ENCODE measurements at regions not wholly inside any gene's neighbourhood (a gene's known extent, or its start where the extent isn't known, plus 50 kb on each side); places are given as distances from the start of the nearest gene placed in this dataset.

DNA sequence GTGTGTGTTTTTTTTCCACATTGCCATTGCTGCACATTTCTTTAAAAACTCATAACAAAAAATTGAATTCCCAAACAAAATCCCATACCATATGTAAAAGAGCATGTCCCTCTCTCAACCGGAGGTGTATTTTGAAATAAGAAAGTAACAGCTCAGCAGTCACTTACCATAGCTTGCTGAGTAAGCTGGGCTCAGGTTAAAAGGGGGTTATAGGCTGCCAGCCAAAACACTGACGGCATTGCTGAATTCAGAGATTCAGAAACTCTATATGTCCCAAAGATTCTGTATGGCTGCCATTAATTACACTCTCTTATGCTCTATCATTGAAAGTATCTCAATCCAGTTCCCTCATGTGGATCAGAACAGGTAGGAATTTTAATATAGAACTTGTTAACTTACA, 276.0 kb downstream of the FOXG1 start:
- DNase-seq = no peak

DNA sequence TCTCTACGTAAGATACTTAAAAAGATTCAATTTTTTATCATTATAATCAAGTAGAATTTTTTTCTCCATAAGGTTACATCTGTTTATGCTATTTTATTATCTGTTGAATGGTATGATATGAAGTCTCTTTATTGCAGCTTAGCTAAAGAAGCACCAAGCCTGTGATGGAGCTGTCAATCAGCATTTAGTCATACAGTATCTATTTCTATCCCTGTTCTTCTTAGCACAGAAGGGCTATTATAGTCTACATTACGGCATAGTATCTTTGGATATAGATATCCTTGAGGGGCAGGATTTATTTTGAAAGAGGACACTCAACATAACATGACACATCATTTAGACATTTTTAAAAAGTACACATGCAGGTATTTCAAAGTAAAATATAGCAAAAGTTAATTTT, 277.1 kb downstream of the FOXG1 start:
- DNase-seq = no peak

DNA sequence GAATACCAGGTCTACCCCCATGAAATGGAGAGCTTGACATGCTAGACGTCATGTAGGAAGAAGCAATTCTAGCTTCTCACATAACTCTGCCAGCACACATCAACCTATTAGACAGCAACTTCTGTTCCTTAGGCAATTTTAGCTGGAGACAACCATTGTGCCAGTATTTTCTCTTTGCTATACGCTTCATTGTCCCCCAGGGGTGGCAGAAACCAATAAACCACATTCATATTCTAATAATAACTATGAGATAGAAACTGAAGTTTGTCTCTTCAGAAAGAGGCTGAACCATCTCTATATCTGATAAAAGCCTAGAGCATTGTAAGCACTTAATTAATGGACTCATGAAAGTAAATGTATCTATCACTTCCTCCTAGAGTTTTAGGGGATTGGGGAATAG, 278.6 kb downstream of the FOXG1 start:
- DNase-seq = no peak

DNA sequence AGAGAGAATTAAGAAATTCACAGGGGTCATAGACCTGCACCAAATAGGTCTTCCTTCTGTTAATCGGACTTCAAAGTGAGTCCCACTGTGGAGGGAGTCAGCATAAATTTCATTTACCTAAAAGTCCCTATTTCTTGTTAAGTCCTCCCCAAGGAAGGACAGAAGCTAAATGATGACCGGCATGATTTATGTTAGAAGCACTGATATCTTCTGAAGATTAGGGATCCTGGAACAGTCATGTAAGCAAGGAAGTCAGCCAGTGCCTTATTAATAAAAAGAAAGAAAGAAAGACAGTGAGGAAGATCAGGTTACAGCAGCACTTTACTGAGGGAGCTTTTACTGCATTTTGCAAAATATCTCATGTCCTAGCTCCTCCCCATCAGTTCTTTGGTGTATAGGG, 287.5 kb downstream of the FOXG1 start:
- DNase-seq = no peak

DNA sequence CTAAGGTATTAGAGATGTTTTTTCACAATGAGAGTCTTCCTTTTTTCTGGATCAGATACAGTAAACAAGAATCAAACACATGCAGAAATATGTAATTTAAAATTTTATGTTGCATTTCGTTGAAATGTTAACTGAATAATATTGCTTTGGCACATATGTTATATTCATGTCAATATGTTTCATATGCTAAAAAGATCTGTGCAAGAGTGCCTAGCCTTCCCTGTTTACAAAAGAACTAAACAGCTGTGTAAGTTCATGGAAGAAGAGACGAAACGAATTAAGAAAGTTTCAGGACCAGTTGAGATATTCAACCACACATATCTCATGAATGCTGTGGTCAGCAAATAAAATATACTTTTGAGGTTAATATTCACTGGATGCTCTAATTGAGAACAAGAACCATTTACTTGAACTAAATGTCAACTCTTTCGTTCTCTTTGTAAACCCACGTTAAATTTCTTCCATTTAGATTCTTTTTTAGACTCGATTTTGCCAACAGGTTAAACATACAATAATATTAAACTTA, 289.5 kb downstream of the FOXG1 start:
- no peak for DNase-seq

DNA sequence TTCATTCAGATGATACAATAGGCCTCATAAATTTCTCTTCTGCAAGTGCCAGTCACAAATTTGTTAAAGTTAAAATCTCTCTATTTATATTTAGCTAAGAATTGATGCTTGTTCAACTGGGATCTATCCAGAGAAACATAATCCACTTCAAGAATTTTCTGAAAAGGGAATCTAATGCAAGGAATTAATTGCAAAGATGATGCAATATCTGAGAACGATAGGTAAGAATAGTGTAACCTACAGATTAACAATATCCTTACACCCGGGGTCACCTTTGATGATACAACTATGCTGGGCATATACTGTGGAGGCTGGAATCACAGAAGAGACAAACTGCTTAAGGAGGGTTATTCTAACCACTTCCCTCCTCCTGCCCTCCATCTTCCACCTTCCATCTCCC, 295.1 kb downstream of the FOXG1 start:
- DNase-seq = no peak

DNA sequence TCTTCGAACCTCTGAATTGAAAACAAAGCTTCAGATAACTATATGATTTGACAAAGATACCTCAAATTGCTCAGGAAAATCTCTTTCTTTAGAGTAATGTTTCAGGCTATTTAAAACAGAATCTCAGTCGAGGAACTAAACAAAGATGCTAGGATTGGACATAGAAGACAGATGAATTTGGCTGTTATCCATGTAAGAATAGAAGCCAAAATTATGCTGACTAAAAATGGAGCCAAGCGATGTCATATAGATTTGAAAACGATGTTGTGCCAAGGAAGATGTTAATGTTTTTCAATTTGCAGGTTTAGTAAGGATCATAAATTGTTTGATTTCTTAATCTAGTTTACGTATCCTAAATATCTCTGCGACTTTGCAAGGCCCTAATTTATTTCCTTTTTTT, 295.9 kb downstream of the FOXG1 start:
- no peak for DNase-seq

DNA sequence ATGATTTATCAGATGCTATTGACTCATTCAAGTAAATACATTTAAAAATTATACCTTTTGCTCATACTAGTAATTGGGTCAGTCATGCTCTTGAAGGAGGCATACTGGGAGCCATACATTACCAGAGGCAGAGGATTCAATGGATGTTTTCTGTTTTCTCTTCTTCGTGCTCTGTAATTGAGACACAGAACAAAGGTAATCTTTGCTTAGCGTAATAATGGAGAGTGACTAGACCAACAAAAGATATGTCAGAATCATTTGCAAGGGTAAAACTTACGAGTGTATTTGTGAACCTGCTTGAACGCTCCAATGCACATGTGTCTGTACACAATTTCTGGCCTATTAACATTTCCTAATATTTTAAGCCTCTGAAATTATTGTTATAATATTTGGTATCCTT, 296.4 kb downstream of the FOXG1 start:
- DNase-seq = no peak

DNA sequence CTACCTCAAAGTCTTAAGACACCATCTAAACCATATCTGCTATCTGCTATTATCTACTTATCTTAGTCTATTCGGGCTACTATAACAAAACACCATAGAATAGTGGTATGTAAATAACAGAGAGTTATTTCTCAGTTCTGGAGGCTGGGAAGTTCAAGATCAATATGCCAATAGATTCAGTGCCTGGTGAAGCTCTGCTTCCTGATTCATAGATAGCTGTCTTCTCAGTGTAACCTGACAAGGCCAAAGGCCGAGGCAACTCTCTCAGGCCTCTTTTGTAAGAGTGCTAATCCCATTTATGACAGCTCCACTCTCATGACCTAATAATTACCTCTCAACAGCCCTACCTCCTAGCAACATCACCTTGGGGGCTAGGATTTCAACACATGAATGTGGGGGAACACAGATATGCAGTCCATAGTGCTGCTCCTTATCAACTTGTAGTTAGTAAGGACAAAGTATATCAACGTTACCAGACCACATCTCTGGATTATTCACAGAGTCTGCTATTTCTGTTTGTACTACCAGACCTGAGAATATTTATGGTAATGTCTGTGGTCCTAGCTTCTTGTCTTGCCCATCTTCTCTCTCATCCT, 297.8 kb downstream of the FOXG1 start:
- no peak for DNase-seq

DNA sequence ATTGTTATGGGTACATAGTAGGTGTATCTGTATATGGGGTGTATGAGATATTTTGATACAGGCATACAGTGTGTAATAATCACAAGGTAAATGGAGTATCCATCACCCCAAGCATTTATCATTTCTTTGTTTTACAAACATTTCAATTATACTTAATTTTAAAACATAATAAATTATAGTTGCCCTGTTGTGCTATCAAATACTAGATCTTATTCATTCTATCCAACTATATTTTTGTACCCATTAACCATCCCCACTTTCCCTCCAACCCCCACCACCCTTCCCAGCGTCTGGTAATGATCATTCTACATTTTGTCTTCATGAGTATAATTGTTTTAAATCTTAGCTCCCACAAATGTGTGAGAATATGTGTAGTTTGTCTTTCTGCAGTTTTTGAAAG, 302.6 kb downstream of the FOXG1 start:
- no peak for DNase-seq

DNA sequence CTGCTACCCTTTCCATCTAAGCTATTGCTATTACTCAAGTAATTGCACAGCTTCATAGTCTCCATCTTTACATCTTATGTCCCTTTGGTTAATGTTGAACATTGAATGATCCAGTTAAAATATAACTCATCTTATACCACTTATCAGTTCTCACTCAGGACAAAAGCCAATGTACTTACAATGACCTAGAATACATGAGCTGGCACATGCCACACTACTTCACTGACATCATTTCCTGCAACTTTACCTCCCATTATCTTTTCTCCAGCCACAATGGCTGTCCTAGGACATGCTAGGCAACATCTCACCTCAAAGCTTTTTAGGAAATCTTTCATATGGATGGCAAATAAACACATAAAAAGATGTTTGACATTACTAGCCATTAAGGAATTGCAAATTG, 309.2 kb downstream of the FOXG1 start:
- no peak for DNase-seq

DNA sequence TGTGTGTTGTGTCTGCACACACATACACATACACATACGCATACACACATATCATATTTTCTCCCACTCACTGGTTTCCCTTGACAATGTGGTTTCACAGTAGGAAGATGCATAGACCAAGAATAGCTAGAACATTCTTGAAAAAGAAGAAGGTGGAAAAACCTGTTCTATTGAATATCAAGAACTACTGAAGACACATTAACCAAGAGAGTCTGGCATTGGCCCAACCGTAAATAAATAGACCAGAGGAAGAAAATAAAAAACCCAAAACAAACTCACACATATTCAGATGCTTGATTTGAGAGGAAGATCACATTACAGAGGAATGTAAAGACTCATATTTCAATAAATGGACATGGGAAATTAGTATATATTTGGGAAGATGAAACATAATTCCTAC, 311.3 kb downstream of the FOXG1 start:
- DNase-seq = no peak

DNA sequence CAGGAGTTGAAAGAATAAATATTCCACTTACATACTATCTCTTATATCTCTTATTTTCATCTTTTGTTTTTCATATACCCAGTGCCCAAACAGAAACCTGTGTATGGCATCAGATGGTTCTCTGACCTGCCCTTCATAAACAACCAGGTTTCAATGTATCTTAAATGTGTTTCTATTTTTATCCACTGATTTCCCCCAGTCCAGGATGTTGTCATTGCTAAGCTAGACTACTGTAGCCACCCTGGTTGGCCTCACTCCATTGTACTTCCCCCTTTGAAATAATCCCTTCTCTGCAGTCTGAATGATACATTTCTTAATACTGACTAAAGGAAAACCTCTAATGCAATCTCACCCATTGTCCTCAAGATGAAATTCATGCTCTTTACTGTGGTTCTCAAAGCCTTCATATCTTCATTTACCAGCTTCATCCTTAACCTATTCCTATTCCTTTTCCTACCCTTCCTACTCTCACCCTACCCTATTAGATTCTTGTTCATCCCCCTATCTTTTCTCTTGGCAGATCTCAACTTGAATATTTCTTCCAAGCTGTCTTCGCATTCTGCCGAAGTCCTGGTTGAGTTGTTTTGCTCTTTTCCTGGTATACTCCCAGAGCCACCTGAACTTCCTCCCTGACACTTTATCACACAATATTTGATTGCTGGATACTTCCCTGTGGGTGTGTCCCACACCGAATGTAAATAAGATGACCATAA, 312.4 kb downstream of the FOXG1 start:
- no peak for DNase-seq

DNA sequence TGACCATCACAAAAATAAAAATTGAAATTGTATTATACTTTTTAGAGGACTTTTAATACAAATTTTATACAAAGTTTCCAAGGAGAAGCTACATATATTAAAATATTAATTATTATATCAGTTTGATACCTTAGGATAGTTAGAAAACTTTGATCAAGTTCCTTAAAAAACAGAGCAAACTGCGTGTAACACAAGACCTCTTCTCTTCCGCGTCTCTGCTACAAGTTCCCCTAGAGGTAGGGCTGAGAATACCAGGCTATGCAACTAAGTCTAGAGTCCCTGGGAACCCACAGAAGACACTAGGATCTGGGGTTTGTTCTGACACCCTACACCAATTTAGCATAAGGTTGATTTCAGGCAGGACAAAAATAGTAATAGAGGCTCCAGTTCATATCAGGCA, 319.0 kb downstream of the FOXG1 start:
- DNase-seq = peak; percentile 7

DNA sequence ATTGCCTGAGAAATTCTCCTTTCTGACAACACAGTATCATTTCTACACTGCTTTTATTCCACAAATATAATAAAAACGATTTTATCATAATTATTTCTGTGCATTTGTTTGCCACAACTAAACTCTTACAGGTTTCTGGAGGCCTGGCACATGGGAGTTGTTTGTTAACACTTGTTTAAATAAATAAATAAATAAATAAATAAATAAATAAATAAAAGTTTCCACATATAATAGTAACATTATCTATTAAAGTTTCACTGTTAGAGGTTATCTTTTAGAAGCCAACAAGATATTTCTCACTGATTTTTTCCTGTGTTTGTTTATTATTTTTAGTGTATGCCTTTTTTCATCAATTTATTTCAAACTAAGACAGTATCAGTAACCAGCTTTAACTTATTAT, 323.3 kb downstream of the FOXG1 start:
- no peak for DNase-seq

DNA sequence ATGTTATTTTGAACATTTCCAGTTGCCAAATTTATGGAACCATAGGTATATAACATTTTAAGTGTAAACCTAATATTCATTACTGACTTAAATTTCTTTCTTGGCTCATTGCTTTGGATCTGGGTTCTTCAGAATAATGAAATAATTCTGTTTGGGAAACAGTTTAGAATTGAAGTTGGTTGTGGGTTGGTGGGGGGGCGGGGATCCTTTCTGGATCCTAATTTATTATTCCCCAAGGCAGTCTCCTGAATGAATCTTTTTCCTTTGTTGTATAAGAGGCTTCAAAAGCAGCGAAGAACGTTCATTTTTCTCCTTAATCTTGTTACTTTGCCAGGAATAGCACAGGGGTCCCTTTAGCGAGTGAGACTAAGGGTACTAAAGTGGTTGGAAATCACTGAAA, 325.5 kb downstream of the FOXG1 start:
- DNase-seq = no peak

DNA sequence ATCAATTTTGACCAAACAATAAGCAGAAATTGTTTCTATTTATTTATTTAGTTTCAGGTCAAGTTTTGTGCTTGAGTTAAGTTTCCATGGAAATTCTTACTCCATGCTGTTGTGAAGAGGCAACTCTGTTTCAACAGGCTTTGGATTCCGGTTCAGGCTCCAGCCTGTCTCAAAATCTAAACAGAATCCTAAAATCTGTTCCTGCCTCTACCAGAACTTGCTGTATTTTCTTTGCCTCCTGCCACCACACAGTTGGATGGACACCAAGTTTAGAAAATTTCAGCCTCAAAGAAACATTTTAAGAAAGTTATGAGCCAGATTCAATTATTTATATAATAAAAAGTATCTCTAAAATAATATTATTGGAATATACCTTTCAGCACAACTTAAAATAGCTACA, 330.9 kb downstream of the FOXG1 start:
- DNase-seq = no peak

DNA sequence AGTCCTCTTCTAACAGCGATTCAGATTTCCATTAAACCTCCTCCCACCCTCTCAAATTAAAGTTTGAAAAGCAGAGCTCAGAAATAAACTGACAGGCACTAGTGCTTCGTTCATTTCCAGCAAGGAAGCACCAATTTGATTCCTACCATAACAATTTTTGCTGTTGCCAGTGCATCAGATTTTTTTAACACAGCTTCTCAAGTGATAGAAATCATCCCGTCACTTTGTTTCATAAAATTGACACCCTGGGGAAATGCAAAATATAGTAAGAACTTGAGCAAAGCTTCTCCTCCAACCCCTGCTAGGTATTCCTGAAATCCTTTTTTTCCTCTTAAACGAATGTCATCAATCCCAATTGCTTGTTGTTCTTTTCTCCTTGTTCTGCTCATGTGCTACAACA, 332.1 kb downstream of the FOXG1 start:
- DNase-seq = no peak

DNA sequence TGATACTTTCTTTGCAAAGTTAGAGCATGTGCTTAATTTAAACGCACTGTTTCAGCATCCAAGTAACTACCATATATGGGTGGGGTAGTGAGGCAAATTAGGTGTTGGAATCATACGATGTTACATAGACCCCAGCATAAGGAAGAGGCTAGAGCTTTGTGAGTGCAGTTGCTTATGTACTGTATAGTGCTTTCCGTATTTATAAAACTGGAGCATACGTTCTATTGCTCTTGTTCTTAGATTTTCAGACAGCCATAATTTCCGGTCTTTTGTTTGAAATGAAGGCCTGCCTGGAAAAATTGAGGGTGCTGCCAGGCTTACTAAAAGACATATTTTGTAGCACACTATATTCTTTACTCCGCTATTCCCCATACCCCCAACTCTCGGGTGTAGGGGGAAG, 335.7 kb downstream of the FOXG1 start:
- no peak for DNase-seq

DNA sequence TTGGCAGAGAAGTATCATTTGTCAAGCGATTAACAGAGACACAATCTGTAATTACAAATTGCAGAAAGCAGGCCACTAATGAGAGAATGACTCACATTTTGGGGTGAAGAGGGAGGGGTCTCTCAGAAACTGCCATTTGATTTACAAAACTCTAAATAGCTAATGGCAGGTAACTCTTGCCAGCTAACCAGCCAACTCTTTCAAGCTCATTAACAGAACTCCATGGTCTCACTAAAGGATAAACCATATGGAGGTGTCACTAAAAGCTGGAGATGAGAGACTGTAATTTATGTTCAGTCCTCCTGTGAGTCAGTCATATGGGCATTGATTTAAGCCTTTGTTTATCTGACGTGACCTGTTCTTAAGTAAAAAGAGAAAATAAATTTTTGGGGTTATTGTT, 336.4 kb downstream of the FOXG1 start:
- DNase-seq = no peak

DNA sequence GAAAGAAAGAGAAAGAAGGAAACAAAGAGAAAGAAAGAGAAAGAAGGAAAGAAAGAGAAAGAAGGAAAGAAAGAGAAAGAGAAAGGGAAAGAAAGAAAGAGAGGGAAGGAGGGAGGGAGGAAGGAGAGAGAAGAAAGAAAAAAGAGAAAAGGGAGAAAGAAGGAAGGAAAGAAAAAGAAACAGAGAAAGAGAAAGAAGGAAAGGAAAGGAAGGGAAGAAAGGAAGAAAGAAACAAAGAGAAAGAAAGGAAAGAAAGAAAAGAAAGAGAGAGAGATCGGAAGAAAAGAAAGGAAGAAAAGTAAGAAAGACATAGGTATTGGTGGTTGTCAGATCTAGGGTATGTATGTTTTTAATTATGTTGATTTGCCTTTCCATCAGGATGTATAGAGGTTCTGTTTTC, 342.3 kb downstream of the FOXG1 start:
- no peak for DNase-seq

DNA sequence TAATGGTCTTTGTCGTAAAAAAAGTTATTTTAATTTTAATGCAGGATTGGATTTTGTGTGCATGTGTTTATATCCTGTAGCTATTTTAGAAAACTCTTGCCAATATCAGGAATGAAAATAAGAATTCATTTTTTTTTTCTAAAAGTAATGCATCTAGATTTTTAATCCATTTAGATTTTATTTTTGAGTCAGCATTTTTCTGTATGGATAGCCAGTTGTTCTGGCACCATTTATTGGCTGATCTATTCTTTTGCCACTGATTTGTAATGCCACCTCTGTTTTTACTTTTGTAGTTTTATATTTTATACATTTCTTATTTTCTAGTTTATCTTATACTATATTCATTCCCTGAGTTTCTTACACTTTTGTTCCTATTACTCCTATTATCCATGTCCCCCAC, 343.0 kb downstream of the FOXG1 start:
- no peak for DNase-seq

DNA sequence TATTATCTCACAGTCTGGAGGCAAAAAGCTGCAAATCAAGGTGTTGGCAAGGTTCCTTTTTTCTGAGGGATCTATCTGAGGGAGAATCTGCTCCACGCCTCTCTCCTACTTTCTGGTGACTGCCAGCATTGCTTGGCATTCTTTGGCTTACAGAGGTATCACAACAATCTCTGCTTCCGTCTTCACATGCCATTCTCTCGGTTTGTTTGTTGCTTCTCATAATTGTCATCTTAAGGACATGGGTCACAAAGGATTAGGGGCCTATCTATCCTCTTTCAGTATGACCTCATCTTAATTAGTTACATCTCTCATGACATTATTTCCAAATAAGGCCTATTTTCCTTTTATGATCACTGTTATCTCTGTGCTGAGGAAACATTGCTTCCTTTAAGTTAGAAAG, 345.0 kb downstream of the FOXG1 start:
- DNase-seq = peak; percentile 15

DNA sequence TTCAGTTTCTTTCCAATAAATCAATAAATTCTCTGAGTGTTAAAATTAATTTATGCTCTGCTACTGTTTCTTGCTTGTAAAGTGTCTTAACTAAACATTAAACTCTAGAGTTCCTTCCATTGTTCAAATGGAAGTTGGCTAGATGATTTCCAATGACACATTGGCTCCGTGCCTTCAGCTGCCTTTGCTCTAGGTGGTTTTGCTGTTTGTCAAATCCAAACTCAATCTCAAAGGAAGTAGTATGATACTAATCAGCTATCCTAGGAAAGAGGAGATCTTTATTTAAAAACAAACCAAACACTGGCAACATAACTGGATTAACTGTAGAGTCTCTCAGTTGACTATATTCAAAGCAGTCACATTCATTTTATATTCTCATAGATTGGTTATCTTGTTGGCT, 356.4 kb downstream of the FOXG1 start:
- DNase-seq = peak; percentile 19

DNA sequence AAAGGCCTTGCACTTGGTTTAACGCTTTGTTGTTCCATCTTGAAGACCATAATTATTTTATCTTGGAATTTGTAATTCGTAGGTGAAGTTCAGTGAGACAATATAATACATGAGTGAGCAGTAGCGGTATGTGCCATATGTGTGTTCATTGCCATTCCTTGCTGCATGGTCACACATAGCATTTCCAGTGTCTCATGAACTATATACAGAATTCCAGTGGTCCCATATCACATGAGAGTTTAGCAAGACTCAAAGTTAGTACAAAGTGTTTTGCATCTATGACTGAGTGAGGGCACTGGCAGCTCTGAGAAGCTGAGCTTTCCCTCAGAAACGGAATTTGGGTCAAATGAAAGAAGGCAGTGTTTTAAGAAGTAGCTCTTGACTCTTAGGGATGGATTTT, 359.8 kb downstream of the FOXG1 start:
- DNase-seq = no peak

Measured in dermis blood vessel endothelial cell (primary cell).